GM12875 (cell line): ENCODE measurements at regions not wholly inside any gene's neighbourhood (a gene's known extent, or its start where the extent isn't known, plus 50 kb on each side); places are given as distances from the start of the nearest gene placed in this dataset.

Experiments used
- H3K4me3 ChIP-seq: one replicate; pipeline ENCODE4 v1.5.1; 2011; ENCODE audit warnings: low read depth, low read length, control low read depth
- CTCF ChIP-seq: IDR thresholded peaks from 2 replicates; pipeline ENCODE4 v1.5.1; 2011; ENCODE audit warnings: low read depth, mild to moderate bottlenecking, control low read depth, inconsistent platforms, low read length, moderate library complexity, borderline replicate concordance; ENCODE audit not compliant: insufficient read depth

GRCh38 chr19:28483197-28483596 is 729.8 kb downstream of the UQCRFS1 start:
- H3K4me3 ChIP-seq = no peak overlapping the region
- no peak for TF ChIP-seq CTCF

GRCh38 chr19:28482221-28482620 is 730.7 kb downstream of the UQCRFS1 start:
- H3K4me3 ChIP-seq = no peak overlapping the region
- no peak for TF ChIP-seq CTCF

- H3K4me3 ChIP-seq = no peak overlapping the region
- no peak for TF ChIP-seq CTCF
Measured at GRCh38 chr19:28481674-28482073, 731.3 kb downstream of the UQCRFS1 start.

GRCh38 chr19:28475525-28475924 is 737.4 kb downstream of the UQCRFS1 start:
- TF ChIP-seq CTCF = no peak
- H3K4me3 ChIP-seq = no peak overlapping the region

GRCh38 chr19:28472843-28473242 is 740.1 kb downstream of the UQCRFS1 start:
- H3K4me3 ChIP-seq = no peak overlapping the region
- TF ChIP-seq CTCF = no peak

GRCh38 chr19:28471731-28472510 is 741.0 kb downstream of the UQCRFS1 start:
- H3K4me3 ChIP-seq = no peak overlapping the region
- TF ChIP-seq CTCF = no peak

- TF ChIP-seq CTCF = no peak
- H3K4me3 ChIP-seq = no peak overlapping the region
Measured at GRCh38 chr19:28469544-28469943, 743.4 kb downstream of the UQCRFS1 start.
